Smooth muscle cell (in vitro differentiated cells): ENCODE measurements at regions not wholly inside any gene's neighbourhood (a gene's known extent, or its start where the extent isn't known, plus 50 kb on each side); places are given as distances from the start of the nearest gene placed in this dataset.

ENCODE experiments used
- DNase-seq: peaks from one replicate; lab custom pipeline; 2025; ENCODE audit not compliant: unreplicated experiment; lab: John Stamatoyannopoulos, UW
- H2AFZ ChIP-seq: fragments of 200-600 bp; sonication (generic); 2 replicates; pipeline ENCODE4 v1.6.0; 2016; ENCODE audit warnings: antibody characterized with exemption, low read depth, mild to moderate bottlenecking
- H3F3A ChIP-seq: fragments of 200-600 bp; sonication (generic); 2 replicates; pipeline ENCODE4 v1.6.0; 2017; ENCODE audit warnings: antibody characterized with exemption, low read depth
- H3K27ac ChIP-seq: fragments of 200-600 bp; sonication (generic); 2 replicates; pipeline ENCODE4 v1.5.1; 2016; ENCODE audit warnings: low read depth, mild to moderate bottlenecking
- H3K27me3 ChIP-seq: fragments of 200-600 bp; sonication (generic); 2 replicates; pipeline ENCODE4 v1.6.1; 2016; ENCODE audit warnings: low read depth, mild to moderate bottlenecking
- H3K36me3 ChIP-seq: fragments of 200-600 bp; sonication (generic); 2 replicates; pipeline ENCODE4 v1.5.1; 2016; ENCODE audit warnings: low read depth
- H3K4me1 ChIP-seq: fragments of 200-600 bp; sonication (generic); 2 replicates; pipeline ENCODE4 v1.5.1; 2016; ENCODE audit warnings: low read depth
- H3K4me2 ChIP-seq: fragments of 200-600 bp; sonication (generic); 2 replicates; pipeline ENCODE4 v1.6.0; 2016; ENCODE audit warnings: mild to moderate bottlenecking
- H3K4me3 ChIP-seq: fragments of 200-600 bp; sonication (generic); 2 replicates; pipeline ENCODE4 v1.5.1; 2016; ENCODE audit warnings: mild to moderate bottlenecking
- H3K79me2 ChIP-seq: fragments of 200-600 bp; sonication (generic); 2 replicates; pipeline ENCODE4 v1.6.0; 2016; ENCODE audit warnings: low read depth, mild to moderate bottlenecking
- H3K9ac ChIP-seq: fragments of 200-600 bp; sonication (generic); 2 replicates; pipeline ENCODE4 v1.6.0; 2016; ENCODE audit warnings: low read depth
- H3K9me3 ChIP-seq: fragments of 200-600 bp; sonication (generic); replicated peaks from 2 replicates; pipeline ENCODE4 v1.5.1; 2016; ENCODE audit warnings: low read depth
- H4K20me1 ChIP-seq: fragments of 200-600 bp; sonication (generic); 2 replicates; pipeline ENCODE4 v1.6.0; 2016; ENCODE audit warnings: low read depth
- WGBS: methylation state at CpG from one replicate; pipeline ENCODE4 v1.1.7; 2016; ENCODE audit warnings: low lambda C conversion rate; 5-methylcytosine and 5-hydroxymethylcytosine counted together
- TF ChIP-seq, protein P1 (sequence below): fragments of 200-600 bp; sonication (generic); IDR thresholded peaks from 2 replicates; pipeline ENCODE4 v1.5.1; 2017; ENCODE audit warnings: borderline replicate concordance, mild to moderate bottlenecking, antibody characterized with exemption; ENCODE audit not compliant: insufficient read depth, poor library complexity, severe bottlenecking

DNA sequence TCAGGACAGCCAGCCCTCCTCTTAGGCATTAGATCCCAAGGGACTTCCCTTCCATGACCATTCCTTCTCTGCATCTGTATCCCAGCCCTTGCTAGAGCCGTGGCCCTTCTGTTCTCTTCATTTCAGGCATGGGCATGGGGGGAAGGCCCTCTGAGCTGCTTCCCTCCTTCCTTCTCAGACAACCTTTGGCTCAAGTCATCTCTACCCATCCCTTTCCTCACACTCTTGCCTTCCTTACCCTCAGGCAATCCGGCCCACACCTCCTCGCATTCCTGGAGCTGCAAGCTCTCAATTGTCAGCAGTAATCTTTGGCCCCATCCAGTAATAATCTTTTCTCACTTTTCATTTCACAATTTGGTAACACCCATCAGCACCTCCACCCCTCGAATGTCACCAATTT lies 426.9 kb upstream of the JARID2 start:
- Histone ChIP-seq H3K36me3 (no peaks in the 10 kb centered on the region), H3K27me3 (peaks cover 4% of the 10 kb centered on the region), H3K9ac (no peak overlapping the region), H3K4me3 (no peak overlapping the region), H3K27ac (no peak overlapping the region), H3F3A (peaks cover 7% of the 10 kb centered on the region), H3K79me2 (no peaks in the 10 kb centered on the region), H4K20me1 (no peaks in the 10 kb centered on the region), H3K4me2 (no peak overlapping the region), H3K4me1 (peaks cover 18% of the 10 kb centered on the region), H3K9me3 (no peaks in the 10 kb centered on the region), H2AFZ (no peak overlapping the region)
- DNase-seq, result no peak
- WGBS, result 90% methylated on average over 4 of the region's 4 CpGs
- TF ChIP-seq, protein P1, sequence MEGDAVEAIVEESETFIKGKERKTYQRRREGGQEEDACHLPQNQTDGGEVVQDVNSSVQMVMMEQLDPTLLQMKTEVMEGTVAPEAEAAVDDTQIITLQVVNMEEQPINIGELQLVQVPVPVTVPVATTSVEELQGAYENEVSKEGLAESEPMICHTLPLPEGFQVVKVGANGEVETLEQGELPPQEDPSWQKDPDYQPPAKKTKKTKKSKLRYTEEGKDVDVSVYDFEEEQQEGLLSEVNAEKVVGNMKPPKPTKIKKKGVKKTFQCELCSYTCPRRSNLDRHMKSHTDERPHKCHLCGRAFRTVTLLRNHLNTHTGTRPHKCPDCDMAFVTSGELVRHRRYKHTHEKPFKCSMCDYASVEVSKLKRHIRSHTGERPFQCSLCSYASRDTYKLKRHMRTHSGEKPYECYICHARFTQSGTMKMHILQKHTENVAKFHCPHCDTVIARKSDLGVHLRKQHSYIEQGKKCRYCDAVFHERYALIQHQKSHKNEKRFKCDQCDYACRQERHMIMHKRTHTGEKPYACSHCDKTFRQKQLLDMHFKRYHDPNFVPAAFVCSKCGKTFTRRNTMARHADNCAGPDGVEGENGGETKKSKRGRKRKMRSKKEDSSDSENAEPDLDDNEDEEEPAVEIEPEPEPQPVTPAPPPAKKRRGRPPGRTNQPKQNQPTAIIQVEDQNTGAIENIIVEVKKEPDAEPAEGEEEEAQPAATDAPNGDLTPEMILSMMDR, result no peak

GRCh38 chr6:14819840-14820420 lies 425.9 kb upstream of the JARID2 start:
- Histone ChIP-seq H3K36me3 (no peaks in the 10 kb centered on the region), H3K27me3 (peaks cover 4% of the 10 kb centered on the region), H3K9ac (no peak overlapping the region), H3K4me2 (no peak overlapping the region), H3K4me1 (peaks cover 25% of the 10 kb centered on the region), H3K9me3 (no peaks in the 10 kb centered on the region), H3K79me2 (no peaks in the 10 kb centered on the region), H3F3A (peaks cover 7% of the 10 kb centered on the region), H3K27ac (no peak overlapping the region), H3K4me3 (no peak overlapping the region), H4K20me1 (no peaks in the 10 kb centered on the region), H2AFZ (no peak overlapping the region)
- DNase-seq, result no peak
- TF ChIP-seq, protein P1, result no peak
- 89% methylated on average over 8 of the region's 12 CpGs for WGBS

- peaks cover 25% of the 10 kb centered on the region for H3K4me1 ChIP-seq
- no peak overlapping the region for H3K9ac ChIP-seq
- no peak for DNase-seq
- H3F3A ChIP-seq, result no peaks in the 10 kb centered on the region
- H3K4me3 ChIP-seq, result no peak overlapping the region
- TF ChIP-seq, protein P1, result no peak
- H4K20me1 ChIP-seq, result no peaks in the 10 kb centered on the region
- no peaks in the 10 kb centered on the region for H3K36me3 ChIP-seq
- H3K27me3 ChIP-seq, result peaks cover 15% of the 10 kb centered on the region
- no peak overlapping the region for H3K27ac ChIP-seq
- H3K9me3 ChIP-seq, result no peaks in the 10 kb centered on the region
- H2AFZ ChIP-seq, result no peak overlapping the region
- WGBS, result 77% methylated on average over 4 of the region's 4 CpGs
- no peaks in the 10 kb centered on the region for H3K79me2 ChIP-seq
- H3K4me2 ChIP-seq, result no peak overlapping the region
These were observed 423.8 kb upstream of the JARID2 start for GRCh38 chr6:14822012-14822553.

- H3K27ac ChIP-seq, result no peak overlapping the region
- no peaks in the 10 kb centered on the region for H3F3A ChIP-seq
- no peak overlapping the region for H3K9ac ChIP-seq
- no peaks in the 10 kb centered on the region for H3K79me2 ChIP-seq
- no peak overlapping the region for H2AFZ ChIP-seq
- H3K36me3 ChIP-seq, result no peaks in the 10 kb centered on the region
- TF ChIP-seq, protein P1, result no peak
- H4K20me1 ChIP-seq, result no peaks in the 10 kb centered on the region
- DNase-seq, result no peak
- WGBS, result 91% methylated on average over 7 of the region's 7 CpGs
- no peak overlapping the region for H3K4me3 ChIP-seq
- H3K4me2 ChIP-seq, result no peak overlapping the region
- H3K27me3 ChIP-seq, result peaks cover 15% of the 10 kb centered on the region
- H3K4me1 ChIP-seq, result peaks cover 25% of the 10 kb centered on the region
- no peaks in the 10 kb centered on the region for H3K9me3 ChIP-seq
These were observed 423.2 kb upstream of the JARID2 start for GRCh38 chr6:14822679-14823078.
